NT2/D1 (cell line): ENCODE measurements at regions not wholly inside any gene's neighbourhood (a gene's known extent, or its start where the extent isn't known, plus 50 kb on each side); places are given as distances from the start of the nearest gene placed in this dataset.

ENCODE experiments used
- SUZ12 ChIP-seq: IDR thresholded peaks from 2 replicates; pipeline ENCODE4 v1.6.1; 2011; ENCODE audit not compliant: insufficient read length, insufficient read depth; ENCODE audit errors: extremely low read depth
- ZNF274 ChIP-seq: IDR thresholded peaks from 2 replicates; pipeline ENCODE4 v1.6.1; 2011; ENCODE audit warnings: mild to moderate bottlenecking, low read depth, low read length

DNA sequence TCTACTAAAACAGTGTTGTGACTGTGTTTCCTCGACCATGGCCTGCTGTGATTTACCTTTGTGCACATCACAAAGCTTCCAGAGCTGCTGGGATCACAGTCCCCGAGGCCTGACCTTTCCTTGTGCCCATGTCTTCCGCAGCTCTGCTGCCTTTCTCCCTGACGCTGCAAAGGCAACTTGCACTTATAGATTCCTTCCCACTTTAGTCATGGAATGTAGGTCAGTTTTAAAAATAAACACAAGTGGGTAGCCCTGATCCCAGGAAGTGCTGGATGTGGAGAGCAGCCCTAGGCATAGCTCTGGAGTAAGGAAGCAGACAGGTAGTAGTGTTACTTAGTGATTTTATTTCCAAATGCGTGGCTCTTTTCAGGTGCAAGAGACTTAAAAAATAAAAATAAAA is 825.7 kb downstream of the AACS start:
- TF ChIP-seq ZNF274 (no peak), SUZ12 (no peak)
